ENCODE measurements at regions not wholly inside any gene's neighbourhood (a gene's known extent, or its start where the extent isn't known, plus 50 kb on each side); places are given as distances from the start of the nearest gene placed in this dataset.

- no peak for DNase-seq
- no peaks in the 10 kb centered on the region for H3K36me3 ChIP-seq
- TF ChIP-seq POLR2A (IDR thresholded peaks at IDR 0.05), result no peak
- H3K4me3 ChIP-seq, result no peak overlapping the region
- H3K4me1 ChIP-seq (ENCODE audit: insufficient read depth), result no peaks in the 10 kb centered on the region
- 81 to 88% (median 83%) methylated on average over 1 of the region's 1 CpG for WGBS, 3 donors
- H3K27ac ChIP-seq, result no peak overlapping the region
- no peaks in the 10 kb centered on the region for H3K9me3 ChIP-seq
- intact Hi-C loops (cut with DNase I), result no loop called here
- H3K27me3 ChIP-seq, result no peaks in the 10 kb centered on the region
Observed at GRCh38 chr12:97293541-97293940, 169.1 kb upstream of the RMST start.

DNA sequence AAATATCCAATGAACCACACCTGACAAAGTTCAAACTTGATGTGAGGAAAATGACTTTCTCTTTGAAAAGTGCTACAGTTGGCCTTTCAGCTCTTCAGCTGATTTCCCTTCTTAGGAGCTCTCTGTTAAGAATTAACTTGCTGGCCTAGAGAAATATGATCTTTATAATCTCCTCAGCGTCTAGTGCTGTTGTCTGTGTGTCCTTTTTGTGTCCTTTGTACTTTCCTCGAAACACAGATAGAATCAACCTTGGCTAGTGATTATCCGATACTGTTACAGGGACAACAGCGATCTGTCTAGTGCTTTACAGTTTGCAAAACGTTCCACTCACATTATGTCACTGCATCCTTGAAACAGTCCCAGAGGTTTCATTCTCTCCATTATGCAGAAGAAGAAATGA, 162.8 kb upstream of the RMST start:
- H3K27ac ChIP-seq, result no peak overlapping the region
- DNase-seq, result no peak
- H3K9me3 ChIP-seq, result no peaks in the 10 kb centered on the region
- H3K4me3 ChIP-seq, result no peak overlapping the region
- no peaks in the 10 kb centered on the region for H3K27me3 ChIP-seq
- TF ChIP-seq POLR2A (IDR thresholded peaks at IDR 0.05), result no peak
- no peak for TF ChIP-seq CTCF (IDR thresholded peaks at IDR 0.05)
- no peak for TF ChIP-seq EP300 (IDR thresholded peaks at IDR 0.05)
- 76 to 85% (median 78%) methylated on average over 5 of the region's 5 CpGs for WGBS, 3 donors
- no peaks in the 10 kb centered on the region for H3K4me1 ChIP-seq (ENCODE audit: insufficient read depth)
- intact Hi-C loops (cut with DNase I), result no loop called here
- no peaks in the 10 kb centered on the region for H3K36me3 ChIP-seq

DNA sequence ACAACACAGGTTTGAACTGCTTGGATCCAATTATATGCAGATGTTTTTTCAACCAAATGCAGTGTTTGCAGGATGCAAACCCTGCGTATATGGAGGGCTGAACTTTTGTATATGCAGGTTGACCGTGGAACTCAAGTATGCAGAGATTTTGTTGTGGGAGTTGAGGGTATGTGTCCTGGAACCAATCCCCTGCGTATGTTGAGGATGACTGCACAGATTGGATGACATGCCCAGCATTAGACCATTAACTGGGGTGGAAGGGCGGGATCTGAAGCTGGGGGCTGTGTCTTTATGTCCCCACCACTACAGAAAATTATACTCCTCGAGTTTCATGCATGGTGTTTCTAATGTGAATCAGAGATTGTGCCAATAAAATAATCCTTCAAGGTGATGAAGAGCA, 162.2 kb upstream of the RMST start:
- Histone ChIP-seq H3K9me3 (no peaks in the 10 kb centered on the region), H3K4me3 (no peak overlapping the region), H3K36me3 (no peaks in the 10 kb centered on the region), H3K27ac (no peak overlapping the region), H3K27me3 (no peaks in the 10 kb centered on the region), H3K4me1 (ENCODE audit: insufficient read depth) (no peaks in the 10 kb centered on the region)
- DNase-seq, result no peak
- intact Hi-C loops (cut with DNase I), result no loop called here
- WGBS, 3 donors, result 65 to 81% (median 74%) methylated on average over 5 of the region's 5 CpGs
- TF ChIP-seq CTCF (IDR thresholded peaks at IDR 0.05) (no peak), EP300 (IDR thresholded peaks at IDR 0.05) (no peak), POLR2A (IDR thresholded peaks at IDR 0.05) (no peak)

- WGBS, 3 donors, result 48 to 70% (median 67%) methylated on average over 1 of the region's 1 CpG
- no peaks in the 10 kb centered on the region for H3K4me1 ChIP-seq (ENCODE audit: insufficient read depth)
- no peak overlapping the region for H3K4me3 ChIP-seq
- H3K36me3 ChIP-seq, result no peaks in the 10 kb centered on the region
- no peaks in the 10 kb centered on the region for H3K27me3 ChIP-seq
- intact Hi-C loops (cut with DNase I), result no loop called here
- no peak overlapping the region for H3K27ac ChIP-seq
- no peak for TF ChIP-seq EP300 (IDR thresholded peaks at IDR 0.05)
- no peak for TF ChIP-seq CTCF (IDR thresholded peaks at IDR 0.05)
- TF ChIP-seq POLR2A (IDR thresholded peaks at IDR 0.05), result no peak
- DNase-seq, result no peak
- no peaks in the 10 kb centered on the region for H3K9me3 ChIP-seq
Observed at GRCh38 chr12:97300891-97301290, 161.7 kb upstream of the RMST start.

DNA sequence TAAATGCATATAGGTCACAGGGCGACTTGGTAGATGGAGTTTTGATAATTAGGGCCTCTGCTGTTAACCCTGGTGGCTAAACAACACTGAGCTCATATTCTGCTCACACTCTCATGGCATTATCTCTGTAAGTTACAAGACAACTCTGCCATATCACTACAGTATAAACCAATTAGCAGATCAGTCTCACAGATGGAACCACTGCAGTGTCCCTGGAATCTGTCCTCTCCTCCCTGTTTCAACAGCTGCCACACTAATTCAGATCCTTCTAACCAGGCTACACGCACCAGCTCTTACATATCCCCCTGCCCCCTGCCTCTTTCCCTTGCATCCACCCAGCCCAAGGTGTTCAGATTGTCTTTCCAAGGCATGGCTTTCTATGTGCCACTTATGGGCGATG, 161.0 kb upstream of the RMST start:
- Histone ChIP-seq H3K4me3 (no peak overlapping the region), H3K9me3 (no peaks in the 10 kb centered on the region), H3K27ac (no peak overlapping the region), H3K27me3 (no peaks in the 10 kb centered on the region), H3K36me3 (no peaks in the 10 kb centered on the region), H3K4me1 (ENCODE audit: insufficient read depth) (no peaks in the 10 kb centered on the region)
- no peak for TF ChIP-seq POLR2A (IDR thresholded peaks at IDR 0.05)
- intact Hi-C loops (cut with DNase I), result no loop called here
- 74 to 82% (median 75%) methylated on average over 3 of the region's 3 CpGs for WGBS, 3 donors
- no peak for DNase-seq

DNA sequence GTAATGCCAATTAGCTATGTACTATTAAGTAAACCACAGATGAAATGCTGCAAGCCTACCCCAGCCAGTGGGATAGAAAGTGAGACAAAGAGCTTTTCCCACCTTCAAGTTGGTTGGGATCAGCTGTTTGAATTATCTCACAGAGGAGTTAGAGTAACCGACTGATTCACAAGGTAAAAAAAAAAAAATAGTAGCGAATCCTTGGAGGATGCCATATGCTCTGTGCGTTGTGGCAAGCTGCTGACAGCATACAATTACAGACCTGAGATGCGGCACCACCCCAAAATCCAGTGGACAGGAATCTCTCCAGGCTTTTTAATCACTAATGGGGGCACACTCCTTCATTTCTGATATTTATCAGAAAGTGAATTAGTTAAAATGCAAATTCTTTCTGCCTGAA, 157.0 kb upstream of the RMST start:
- no peaks in the 10 kb centered on the region for H3K4me1 ChIP-seq (ENCODE audit: insufficient read depth)
- no peaks in the 10 kb centered on the region for H3K27me3 ChIP-seq
- DNase-seq, result no peak
- intact Hi-C loops (cut with DNase I), result no loop called here
- WGBS, 3 donors, result 78 to 82% (median 80%) methylated on average over 4 of the region's 4 CpGs
- no peaks in the 10 kb centered on the region for H3K36me3 ChIP-seq
- no peak for TF ChIP-seq CTCF (IDR thresholded peaks at IDR 0.05)
- no peak for TF ChIP-seq EP300 (IDR thresholded peaks at IDR 0.05)
- TF ChIP-seq POLR2A (IDR thresholded peaks at IDR 0.05), result no peak
- no peaks in the 10 kb centered on the region for H3K9me3 ChIP-seq
- no peak overlapping the region for H3K27ac ChIP-seq
- no peak overlapping the region for H3K4me3 ChIP-seq
